HG03521 (cell line): ENCODE measurements at regions not wholly inside any gene's neighbourhood (a gene's known extent, or its start where the extent isn't known, plus 50 kb on each side); places are given as distances from the start of the nearest gene placed in this dataset.
"Not testable (repeated sequence)": the region's sequence is repeated elsewhere in the genome, so short reads cannot be mapped to it uniquely, and the experiment has no call there.

ENCODE experiments used
- ATAC-seq: cut with Tn5 transposase; IDR thresholded peaks from one replicate; pipeline ENCODE4 v1.9.1; 2021; ENCODE audit warnings: mild to moderate bottlenecking, moderate library complexity; ENCODE audit not compliant: unreplicated experiment

GRCh38 chr7:66535414-66536329 lies 93.0 kb upstream of the KCTD7 start:
- no peak for ATAC-seq

- ATAC-seq, result no peak
Observed at GRCh38 chr7:66537380-66537779, 91.3 kb upstream of the KCTD7 start.

- no peak for ATAC-seq
Observed at GRCh38 chr7:66537876-66538275, 90.8 kb upstream of the KCTD7 start.

- ATAC-seq, result no peak
Observed at GRCh38 chr7:66539264-66539623, 89.4 kb upstream of the KCTD7 start.

GRCh38 chr7:66539902-66540375 lies 88.7 kb upstream of the KCTD7 start:
- ATAC-seq, result no peak

GRCh38 chr7:66542049-66542448 lies 86.6 kb upstream of the KCTD7 start:
- ATAC-seq, result no peak

- ATAC-seq, result no peak
Observed at GRCh38 chr7:66542528-66543269, 86.0 kb upstream of the KCTD7 start.

GRCh38 chr7:66549466-66549865 lies 79.2 kb upstream of the KCTD7 start:
- ATAC-seq, result no peak

GRCh38 chr7:66553001-66553400 lies 75.7 kb upstream of the KCTD7 start:
- ATAC-seq, result no peak

GRCh38 chr7:66553675-66554074 lies 75.0 kb upstream of the KCTD7 start:
- ATAC-seq, result not testable (repeated sequence)

GRCh38 chr7:66554291-66554690 lies 74.4 kb upstream of the KCTD7 start:
- not testable (repeated sequence) for ATAC-seq

- not testable (repeated sequence) for ATAC-seq
Observed at GRCh38 chr7:66554842-66555430, 73.7 kb upstream of the KCTD7 start.

GRCh38 chr7:66556177-66556548 lies 72.5 kb upstream of the KCTD7 start:
- no peak for ATAC-seq

- no peak for ATAC-seq
Observed at GRCh38 chr7:66556549-66557213, 72.0 kb upstream of the KCTD7 start.

- peak; percentile 57 for ATAC-seq
Observed at GRCh38 chr7:66557214-66558200, 71.2 kb upstream of the KCTD7 start.

- no peak for ATAC-seq
Observed at GRCh38 chr7:66558201-66558641, 70.5 kb upstream of the KCTD7 start.

- no peak for ATAC-seq
Observed at GRCh38 chr7:66558660-66559465, 69.8 kb upstream of the KCTD7 start.

- ATAC-seq, result no peak
Observed at GRCh38 chr7:66564045-66564444, 64.6 kb upstream of the KCTD7 start.

- not testable (repeated sequence) for ATAC-seq
Observed at GRCh38 chr7:66570179-66570578, 58.5 kb upstream of the KCTD7 start.
